ENCODE measurements at regions not wholly inside any gene's neighbourhood (a gene's known extent, or its start where the extent isn't known, plus 50 kb on each side); places are given as distances from the start of the nearest gene placed in this dataset.

DNA sequence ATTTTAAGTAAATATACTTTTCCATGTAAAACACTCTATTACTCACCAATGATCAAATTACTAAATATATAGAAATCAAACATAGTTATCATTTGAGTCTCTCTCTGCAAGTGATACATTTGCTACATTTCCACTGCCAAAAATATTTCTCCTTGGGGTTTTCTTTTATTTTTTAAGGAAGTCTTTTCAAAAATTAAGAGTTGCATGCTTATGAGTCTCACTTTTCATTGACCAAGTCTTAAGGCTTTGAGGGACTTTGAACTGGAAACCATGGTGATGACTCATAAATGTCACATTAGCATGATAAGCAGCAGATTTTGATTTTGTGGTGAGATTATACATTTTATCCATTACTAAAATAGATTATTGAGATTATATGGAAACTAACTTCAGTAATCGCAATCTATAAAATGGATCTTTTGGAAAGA is 152.9 kb downstream of the FAM124B start:
- TF ChIP-seq, protein P1, sequence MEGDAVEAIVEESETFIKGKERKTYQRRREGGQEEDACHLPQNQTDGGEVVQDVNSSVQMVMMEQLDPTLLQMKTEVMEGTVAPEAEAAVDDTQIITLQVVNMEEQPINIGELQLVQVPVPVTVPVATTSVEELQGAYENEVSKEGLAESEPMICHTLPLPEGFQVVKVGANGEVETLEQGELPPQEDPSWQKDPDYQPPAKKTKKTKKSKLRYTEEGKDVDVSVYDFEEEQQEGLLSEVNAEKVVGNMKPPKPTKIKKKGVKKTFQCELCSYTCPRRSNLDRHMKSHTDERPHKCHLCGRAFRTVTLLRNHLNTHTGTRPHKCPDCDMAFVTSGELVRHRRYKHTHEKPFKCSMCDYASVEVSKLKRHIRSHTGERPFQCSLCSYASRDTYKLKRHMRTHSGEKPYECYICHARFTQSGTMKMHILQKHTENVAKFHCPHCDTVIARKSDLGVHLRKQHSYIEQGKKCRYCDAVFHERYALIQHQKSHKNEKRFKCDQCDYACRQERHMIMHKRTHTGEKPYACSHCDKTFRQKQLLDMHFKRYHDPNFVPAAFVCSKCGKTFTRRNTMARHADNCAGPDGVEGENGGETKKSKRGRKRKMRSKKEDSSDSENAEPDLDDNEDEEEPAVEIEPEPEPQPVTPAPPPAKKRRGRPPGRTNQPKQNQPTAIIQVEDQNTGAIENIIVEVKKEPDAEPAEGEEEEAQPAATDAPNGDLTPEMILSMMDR (IDR thresholded peaks at IDR 0.05; ENCODE audit: poor library complexity): no peak
- no peak for TF ChIP-seq EZH2phosphoT487 (IDR thresholded peaks at IDR 0.05; ENCODE audit: low read depth, severe bottlenecking, unreplicated experiment)
- no peak for TF ChIP-seq EZH2 (IDR thresholded peaks at IDR 0.05; ENCODE audit: borderline replicate concordance)

Measured in hepatocyte (in vitro differentiated cells).